HG02623 (cell line): ENCODE measurements at regions not wholly inside any gene's neighbourhood (a gene's known extent, or its start where the extent isn't known, plus 50 kb on each side); places are given as distances from the start of the nearest gene placed in this dataset.
A peak's percentile ranks its signal among the peaks of the same experiment; 100 is the strongest.

ENCODE experiments used
- ATAC-seq: cut with Tn5 transposase; IDR thresholded peaks from one replicate; pipeline ENCODE4 v1.9.1; 2021; ENCODE audit warnings: moderate library complexity; ENCODE audit not compliant: unreplicated experiment

DNA sequence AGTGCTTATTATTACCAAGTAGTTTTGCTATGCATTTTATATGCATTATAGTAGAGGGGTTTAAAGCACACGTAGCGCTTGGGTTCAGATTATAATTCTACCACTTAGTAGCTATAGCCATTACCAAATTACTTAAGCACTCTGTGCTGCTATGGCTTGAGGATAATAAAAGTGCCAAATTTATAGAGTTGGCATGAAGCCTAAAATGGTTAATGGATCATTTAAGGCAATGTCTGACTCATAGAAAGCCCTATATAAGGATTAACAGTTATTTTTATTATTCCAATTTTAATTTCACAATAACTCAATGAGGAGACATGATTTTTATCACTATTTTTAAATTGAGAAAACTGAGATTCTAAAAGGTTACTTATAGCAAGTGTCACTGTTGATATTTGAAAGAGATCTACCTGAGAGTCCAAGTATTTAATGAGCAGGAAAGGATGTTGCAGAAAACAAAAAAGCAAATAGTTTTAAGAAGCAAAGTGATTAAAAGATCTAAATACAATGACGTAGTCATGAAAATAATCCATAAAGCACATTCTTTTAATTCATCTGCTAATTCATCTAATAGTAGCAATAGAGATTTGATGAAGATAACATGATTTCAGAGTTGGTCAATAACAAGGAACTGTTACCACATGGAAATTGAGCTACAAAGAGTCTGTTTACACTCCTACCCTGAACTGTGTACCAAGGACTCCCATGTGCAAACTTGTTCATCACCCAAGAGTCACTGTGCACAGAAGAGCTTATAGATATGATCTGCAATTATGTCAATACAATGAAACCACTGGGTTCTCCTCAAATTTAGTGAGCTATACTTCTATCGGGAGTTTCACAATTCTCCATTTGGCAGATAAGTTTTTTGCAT, 78.8 kb upstream of the DTNA start:
- ATAC-seq: no peak

DNA sequence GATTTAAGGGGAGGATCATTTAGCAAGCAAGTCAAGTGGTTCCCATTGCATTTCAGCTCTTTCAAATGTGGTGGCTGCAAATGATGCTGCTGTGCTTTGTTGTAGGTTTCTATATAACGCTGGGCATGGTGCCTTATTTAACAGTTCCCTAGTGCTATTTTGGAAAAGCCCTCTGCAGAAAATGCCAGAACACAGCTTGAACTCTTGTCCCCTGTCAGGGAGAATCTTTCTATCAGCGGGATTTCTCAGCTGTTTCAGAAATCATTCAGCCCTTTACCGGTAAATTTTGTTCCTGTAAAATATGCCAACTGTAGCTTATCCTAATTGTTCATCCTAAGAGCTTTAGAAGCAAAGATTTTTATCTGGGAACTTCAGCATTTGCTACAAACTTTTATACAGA, 77.8 kb upstream of the DTNA start:
- ATAC-seq: no peak

DNA sequence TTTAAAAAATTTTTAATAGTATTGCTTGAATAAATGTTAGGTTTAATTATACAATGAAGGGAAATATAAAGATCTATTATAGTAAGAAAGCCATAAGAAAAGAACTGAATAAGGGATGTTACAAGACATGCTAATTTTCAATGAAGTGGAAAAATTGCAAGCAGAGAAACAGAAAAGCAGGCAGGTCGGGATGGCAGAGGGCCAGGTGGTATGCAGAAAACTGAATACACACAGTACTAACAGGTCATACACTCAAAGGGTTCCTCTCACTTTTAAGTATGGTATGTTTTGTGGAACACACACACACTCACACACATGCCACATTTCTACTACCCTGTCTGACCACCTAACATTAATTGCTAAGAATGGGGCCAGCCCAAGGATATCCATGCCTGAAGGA, 76.7 kb upstream of the DTNA start:
- no peak for ATAC-seq

DNA sequence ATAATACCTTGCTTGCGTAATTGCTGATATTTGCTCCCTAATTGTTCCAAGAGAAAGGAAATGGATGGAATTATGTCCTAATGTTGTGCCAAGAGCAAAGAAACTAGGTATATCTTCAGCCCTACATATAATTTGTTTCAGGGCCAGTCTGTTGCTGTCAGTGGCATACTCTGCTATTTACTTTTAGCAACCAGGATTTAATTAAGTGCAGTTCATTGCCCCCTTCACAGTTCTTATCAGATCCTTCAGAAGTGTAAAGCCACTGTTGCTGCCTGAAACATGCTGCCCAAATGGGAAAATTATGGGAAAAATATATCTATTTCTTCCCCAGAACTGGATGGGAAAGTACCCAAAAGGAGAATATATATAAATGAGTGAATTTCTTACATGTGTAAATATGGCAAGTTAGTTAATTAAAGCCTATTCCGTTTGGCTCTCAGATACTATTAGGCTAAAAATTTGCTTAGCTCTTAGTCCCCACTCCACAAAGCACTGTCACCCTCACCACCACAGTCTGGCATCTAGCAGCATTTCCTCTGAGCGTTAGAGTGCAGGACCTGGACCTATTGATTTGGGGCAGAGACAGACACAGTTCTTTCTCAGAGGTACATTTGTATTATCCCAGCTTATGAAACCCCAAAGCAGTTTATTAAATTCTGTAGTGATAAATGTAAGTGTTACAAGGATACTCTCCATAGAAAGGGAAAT, 72.8 kb upstream of the DTNA start:
- ATAC-seq: no peak

DNA sequence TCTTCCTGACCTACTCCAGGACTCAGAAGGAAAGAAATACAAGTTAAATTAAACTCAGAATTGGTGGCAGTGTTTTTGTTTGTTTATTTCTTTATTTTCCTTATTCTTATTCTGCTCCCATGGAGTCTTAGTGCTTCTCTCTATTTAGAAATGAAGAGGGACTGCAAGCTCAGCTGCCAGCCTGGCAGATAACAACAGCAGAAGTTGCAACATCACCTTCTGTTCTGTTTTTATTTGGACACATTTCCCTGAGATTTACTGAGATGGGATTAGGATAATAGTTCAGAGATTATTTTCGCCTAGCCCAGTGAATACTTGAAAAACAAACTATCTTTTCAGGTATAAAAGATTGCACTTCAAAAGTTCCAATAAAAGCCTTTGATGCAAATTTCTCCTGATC, 70.4 kb upstream of the DTNA start:
- no peak for ATAC-seq

DNA sequence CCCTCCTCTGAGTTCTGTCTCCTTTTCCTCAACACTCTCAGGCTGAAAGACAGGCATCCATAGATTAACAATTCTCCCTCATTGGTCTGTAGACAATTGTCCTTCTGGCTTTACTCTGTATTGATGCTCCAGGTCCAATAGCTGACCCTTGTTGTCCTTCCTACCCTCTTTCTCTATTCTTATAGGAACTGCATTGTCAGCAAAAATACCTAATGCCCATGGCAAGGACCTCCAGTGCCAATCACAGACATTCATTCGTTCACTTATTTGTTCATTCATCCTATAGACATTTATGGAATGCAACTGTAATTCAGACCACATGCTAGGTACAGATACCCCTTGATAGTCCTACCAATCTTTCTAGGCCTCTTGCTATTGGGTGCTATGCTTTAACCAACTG, 69.8 kb upstream of the DTNA start:
- no peak for ATAC-seq

DNA sequence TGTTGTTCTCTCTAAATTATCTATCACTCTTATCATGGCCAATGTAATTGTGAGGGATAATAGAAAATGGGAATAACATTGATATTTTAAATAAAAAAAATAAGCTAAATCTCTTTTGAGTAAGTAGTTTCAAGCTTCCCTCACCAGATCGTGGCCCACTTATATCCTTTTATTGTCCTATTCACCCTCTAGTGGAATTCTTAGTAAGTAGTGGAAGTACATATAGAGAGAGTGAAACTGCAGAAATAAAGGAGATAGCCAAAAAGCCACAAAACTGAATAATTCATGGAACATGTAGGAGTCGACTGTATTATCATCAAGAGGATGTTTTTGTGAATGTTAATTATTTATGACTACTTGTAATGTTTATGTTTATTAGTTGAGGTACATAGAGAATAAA, 66.1 kb upstream of the DTNA start:
- no peak for ATAC-seq

DNA sequence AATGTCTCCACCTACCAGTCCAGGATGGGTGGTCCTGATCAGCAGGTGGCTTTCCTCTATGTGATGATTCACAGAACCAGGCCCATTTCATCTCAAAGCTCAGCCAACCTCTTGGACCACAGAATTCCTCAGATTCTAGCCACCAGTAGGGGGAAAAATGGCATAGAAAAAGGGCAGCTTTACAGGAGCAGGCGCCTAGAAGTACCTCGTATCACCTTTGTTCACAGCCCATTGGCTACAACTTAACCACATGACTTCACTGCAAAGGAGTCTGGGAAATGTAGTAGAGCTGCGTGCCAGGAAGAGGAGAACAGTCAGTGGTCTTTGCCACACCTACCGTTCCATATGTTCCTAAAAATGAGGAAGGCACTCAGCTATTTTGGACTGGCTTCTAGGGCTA, 62.8 kb upstream of the DTNA start:
- ATAC-seq: peak; percentile 78

DNA sequence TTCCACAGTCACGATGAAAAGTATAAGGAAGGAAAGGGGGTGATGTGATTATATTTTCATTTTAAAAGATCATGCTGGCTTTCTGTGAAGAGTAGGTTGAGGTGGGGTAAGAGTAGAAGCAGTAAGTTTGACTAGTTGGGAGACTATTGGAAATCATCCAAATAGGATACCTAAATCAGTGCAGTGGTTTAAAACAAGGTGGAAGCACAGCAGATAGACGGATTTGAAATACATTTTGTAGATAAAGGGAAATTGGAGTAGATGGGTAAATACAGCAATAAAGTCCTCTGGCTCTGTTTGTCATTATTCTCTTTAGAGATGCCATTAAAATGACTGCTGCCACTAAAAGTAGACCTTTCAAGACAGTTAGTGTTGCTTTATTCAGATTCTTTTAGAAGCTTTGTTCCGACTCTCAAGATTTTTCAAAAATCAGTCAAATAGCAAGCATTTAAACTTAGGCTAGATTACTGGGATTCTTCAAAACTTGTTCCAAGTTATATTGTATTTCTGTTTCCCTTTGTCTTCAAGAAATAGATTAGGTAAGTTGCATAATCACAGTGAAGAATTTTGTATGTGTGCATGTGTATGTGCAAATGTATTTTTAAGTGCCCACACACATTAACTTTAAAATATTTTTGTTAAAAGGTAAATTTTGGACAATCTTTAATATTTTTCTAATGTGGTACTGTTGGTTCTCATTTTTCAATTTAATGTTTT, 61.7 kb upstream of the DTNA start:
- ATAC-seq: no peak

DNA sequence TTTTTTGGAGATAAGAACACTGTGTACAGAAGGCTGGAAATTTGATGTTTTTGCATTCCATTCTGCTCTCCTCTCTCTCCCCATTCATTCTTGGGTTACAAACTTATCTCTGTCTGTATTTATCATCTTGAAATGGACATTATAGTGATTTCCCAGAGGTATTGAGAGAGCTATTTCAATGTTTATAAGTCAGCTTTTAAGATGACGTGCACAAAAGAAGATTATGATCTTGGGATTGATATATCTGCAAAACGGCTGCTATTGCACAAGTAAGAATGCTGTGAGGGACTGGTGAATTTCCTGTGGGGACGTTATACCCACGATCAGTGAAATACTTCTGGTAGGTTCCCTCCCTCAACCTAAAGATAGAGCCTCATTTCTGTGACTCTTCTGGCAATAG, 61.0 kb upstream of the DTNA start:
- ATAC-seq: no peak

DNA sequence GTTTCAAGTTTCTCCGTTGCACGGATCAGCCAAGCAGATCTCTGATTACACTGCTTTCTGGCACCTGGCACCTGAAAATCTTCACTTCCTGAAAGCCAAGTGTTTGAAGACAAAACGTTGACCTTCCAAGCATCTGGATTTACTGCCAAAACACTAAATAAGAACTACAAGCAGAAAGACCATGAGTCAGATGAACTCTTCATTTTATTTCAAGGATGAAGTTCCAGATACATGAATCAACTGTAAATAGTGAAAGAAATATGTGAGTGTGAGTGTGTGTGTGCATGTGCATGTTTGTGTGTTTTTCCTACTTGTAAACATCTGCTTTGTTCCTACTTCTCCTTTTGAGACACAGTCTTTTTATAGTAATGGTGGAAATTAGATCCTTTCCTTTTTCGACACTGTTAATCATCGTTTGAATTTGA, 60.0 kb upstream of the DTNA start:
- no peak for ATAC-seq

DNA sequence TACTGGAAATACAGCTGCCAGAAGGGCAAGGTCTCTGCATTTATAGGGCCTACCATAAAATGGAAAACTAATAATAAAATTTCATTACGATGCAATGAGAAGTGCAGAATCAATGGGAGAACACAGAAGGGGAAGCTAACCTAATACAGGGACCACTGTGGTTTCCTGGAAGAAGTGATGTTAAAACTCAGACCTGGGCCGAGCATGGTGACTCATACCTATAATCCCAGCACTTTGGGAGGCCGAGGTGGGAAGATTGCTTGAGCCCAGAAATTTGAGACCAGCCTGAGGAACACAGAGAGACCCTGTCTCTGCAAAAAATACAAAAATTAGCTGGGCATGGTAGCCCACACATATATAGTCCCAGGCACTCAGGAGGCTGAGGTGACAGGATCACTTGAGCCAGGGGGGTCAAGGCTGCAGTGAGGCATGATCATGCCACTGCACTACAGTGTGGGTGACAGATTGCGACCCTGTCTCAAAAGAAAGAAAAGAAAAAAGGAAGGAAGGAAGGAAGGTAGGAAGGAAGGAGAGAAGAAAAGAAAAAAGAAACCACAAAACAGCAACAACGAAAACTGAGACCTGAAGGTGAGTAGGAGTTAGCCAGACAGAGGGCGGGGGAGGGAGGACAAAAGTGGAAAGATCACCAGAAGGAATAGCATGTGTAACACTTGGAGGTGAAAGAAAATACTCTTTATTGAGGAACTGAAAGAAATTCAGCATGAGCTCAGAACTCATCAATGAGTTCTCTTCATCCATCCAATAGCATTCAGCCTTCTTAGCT, 58.3 kb upstream of the DTNA start:
- ATAC-seq: no peak

DNA sequence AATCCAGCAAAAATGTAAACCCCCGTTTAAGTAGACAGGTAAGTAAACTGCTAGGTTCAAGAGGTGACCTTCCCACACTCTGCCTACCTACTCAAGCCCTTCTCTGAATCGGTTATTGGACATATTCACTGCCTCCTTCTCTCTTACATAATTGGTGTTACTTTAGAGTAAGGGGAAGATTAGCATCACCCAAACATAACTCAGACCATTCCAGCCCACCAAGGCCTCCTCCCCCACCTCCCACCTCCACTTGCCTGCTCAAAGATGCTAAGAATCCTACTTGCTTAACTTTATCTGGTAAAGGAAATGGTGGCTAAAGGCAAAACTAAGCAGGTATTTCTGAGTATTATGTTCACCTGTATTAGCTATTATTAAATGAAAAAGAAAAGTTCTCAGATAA, 55.0 kb upstream of the DTNA start:
- ATAC-seq: no peak

DNA sequence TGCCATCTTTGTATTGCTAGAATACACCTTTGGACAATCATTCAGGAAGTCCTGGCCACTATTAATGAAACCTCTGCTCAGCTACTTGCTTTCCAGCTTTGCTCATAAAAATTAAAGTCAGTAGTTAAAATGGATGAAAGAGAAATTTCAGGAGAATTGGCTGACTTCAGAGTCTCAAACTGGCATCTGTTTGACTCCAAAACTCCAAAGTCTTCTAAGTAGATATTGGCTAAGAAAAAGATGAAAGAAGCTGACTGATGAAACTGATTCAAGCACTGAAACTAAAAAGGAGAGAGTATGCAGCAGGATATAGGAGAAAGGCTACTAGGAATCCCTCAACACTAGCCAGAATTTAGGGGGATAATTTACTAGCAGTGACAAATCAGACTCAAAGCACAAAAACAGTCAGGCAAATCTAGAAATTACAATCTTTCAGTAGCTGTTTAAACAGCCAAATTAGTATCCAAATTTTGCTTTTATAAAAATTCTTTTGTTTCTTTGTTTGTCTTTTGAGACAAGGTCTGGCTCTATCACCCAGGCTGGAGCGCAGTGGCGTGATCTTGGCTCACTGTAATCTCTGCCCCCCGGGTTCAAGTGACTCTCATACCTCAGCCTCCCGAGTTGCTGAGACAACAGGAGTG, 52.1 kb upstream of the DTNA start:
- ATAC-seq: no peak

DNA sequence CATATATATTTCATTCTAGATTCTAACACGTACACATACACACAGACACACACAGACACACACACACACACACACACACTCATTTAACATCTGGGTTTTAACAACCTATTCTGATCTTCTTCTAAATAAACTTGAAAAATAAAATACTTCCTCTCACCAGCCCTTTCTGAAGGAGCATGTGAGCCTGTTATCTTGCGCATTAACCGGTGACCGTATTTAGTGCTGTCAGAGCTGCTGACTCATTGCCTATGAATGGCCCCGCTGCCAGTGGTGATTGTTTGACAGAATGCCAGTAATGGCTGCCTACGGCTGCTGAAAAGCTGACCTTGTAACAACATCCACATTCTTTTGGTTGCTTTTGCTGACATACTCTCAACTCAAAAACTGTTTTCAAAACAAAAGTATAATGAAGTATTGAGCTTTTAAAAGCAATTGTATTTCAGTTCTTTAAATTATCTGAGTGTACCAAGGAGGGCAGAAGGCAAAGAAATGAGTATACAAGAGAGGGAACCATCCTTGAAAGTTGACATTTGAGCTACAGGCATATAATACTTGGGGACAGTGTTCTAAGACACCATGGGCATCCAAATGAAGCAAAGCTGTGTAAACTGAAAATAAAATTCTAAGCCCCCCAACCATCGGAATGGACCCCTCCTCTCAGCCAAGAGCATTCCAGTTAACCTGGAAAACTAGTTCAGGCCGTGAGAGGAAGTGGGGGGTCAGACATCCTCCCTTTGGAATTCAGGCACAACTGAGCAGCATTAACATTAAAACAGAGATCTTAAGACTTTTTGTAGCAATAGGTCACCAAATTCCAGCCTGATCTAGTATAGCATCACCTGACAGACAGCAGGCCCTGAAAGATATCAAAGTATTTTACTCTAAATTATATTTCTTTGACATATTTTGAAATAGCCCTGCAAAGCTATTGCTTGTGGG, 50.2 kb upstream of the DTNA start:
- no peak for ATAC-seq
